H1 (cell line): ENCODE measurements at regions not wholly inside any gene's neighbourhood (a gene's known extent, or its start where the extent isn't known, plus 50 kb on each side); places are given as distances from the start of the nearest gene placed in this dataset.

Source experiments
- CTCF ChIA-PET: fragments of 300-600 bp; sonication (Branson Sonifier 250); formaldehyde crosslinking; loops from one replicate; lab custom pipeline; 2021; ENCODE audit not compliant: partially characterized antibody; lab: Charles Lee
- POLR2A ChIA-PET: fragments of 300-600 bp; sonication (Branson Sonifier 250); formaldehyde crosslinking; loops from one replicate; lab custom pipeline; 2021; ENCODE audit warnings: inconsistent platforms; ENCODE audit not compliant: partially characterized antibody; lab: Charles Lee
- DNase-seq, 2 experiments: peaks; one replicate each; pipeline versions ENCODE4 v3.0.0 to v3.0.0-alpha.2; 2010 to 2022; ENCODE audit warnings: low spot score in 2 of 2, low read depth in 1 of 2, mixed read lengths in 1 of 2
- FAIRE-seq: peaks from 2 replicates; lab custom pipeline; 2011; peaks lifted over from hg19 to GRCh38; lab: Jason Lieb, UNC
- H2AFZ ChIP-seq: 2 replicates; pipeline ENCODE4 v1.8.1; 2012; ENCODE audit warnings: low read length, inconsistent platforms
- H2AK5ac ChIP-seq: 2 replicates; pipeline ENCODE4 v1.6.1; 2013; ENCODE audit warnings: low read depth, low read length
- H2BK120ac ChIP-seq: replicated peaks from 2 replicates; pipeline ENCODE3; 2013; ENCODE audit warnings: low read depth, low read length, inconsistent platforms
- H2BK12ac ChIP-seq: 2 replicates; pipeline ENCODE4 v1.6.1; 2013; ENCODE audit warnings: low read depth, low read length
- H2BK15ac ChIP-seq: 2 replicates; pipeline ENCODE4 v1.6.1; 2013; ENCODE audit warnings: low read length
- H2BK20ac ChIP-seq: 2 replicates; pipeline ENCODE4 v1.6.1; 2013; ENCODE audit warnings: low read length
- H2BK5ac ChIP-seq: 2 replicates; pipeline ENCODE4 v1.6.1; 2013; ENCODE audit warnings: low read depth, low read length
- H3K14ac ChIP-seq: 2 replicates; pipeline ENCODE4 v1.6.1; 2013; ENCODE audit warnings: inconsistent platforms; ENCODE audit not compliant: insufficient read length
- H3K18ac ChIP-seq: 2 replicates; pipeline ENCODE4 v1.6.1; 2013; ENCODE audit warnings: low read length; ENCODE audit errors: extremely low read depth
- H3K23ac ChIP-seq: 2 replicates; pipeline ENCODE4 v1.6.1; 2013; ENCODE audit warnings: inconsistent platforms; ENCODE audit not compliant: insufficient read length
- H3K23me2 ChIP-seq: 2 replicates; pipeline ENCODE4 v1.6.1; 2013; ENCODE audit warnings: low read depth, low read length
- H3K27ac ChIP-seq: 2 replicates; pipeline ENCODE4 v1.6.1; 2011; ENCODE audit warnings: low read depth, low read length, inconsistent platforms
- H3K27me3 ChIP-seq, 4 experiments: replicated peaks in 1 of 4; 1 replicate in 1 of 4; 2 replicates in 3 of 4; pipeline versions ENCODE4 v1.6.1 to v1.8.1; 2011 to 2013; ENCODE audit warnings: low read length in 3 of 4, mild to moderate bottlenecking in 3 of 4, inconsistent platforms in 2 of 4, mixed read lengths in 2 of 4, moderate library complexity in 1 of 4; ENCODE audit not compliant: control insufficient read depth in 3 of 4, insufficient read depth in 3 of 4; ENCODE audit errors: extremely low read depth in 1 of 4
- H3K36me3 ChIP-seq, 4 experiments: 2 replicates each; pipeline versions ENCODE4 v1.6.1 to v1.8.1; 2011 to 2013; ENCODE audit warnings: mild to moderate bottlenecking in 4 of 4, low read length in 3 of 4, moderate library complexity in 2 of 4, control low read depth in 1 of 4, inconsistent platforms in 1 of 4; ENCODE audit not compliant: insufficient read depth in 4 of 4, control insufficient read depth in 2 of 4
- H3K4ac ChIP-seq: replicated peaks from 2 replicates; pipeline ENCODE3; 2013; ENCODE audit warnings: low read length, low read depth, mixed read lengths, inconsistent platforms; ENCODE audit not compliant: insufficient read length
- H3K4me1 ChIP-seq, 4 experiments: replicated peaks in 1 of 4; 1 replicate in 1 of 4; 2 replicates in 3 of 4; pipeline versions ENCODE4 v1.6.1 to v1.8.1; 2011 to 2013; ENCODE audit warnings: low read length in 3 of 4, inconsistent platforms in 2 of 4, mixed read lengths in 1 of 4; ENCODE audit not compliant: insufficient read depth in 4 of 4, control insufficient read depth in 3 of 4
- H3K4me2 ChIP-seq, 2 experiments: 2 replicates each; pipeline versions ENCODE4 v1.6.1 to v1.8.1; 2011 to 2013; ENCODE audit warnings: low read depth in 2 of 2, low read length in 2 of 2, control low read depth in 1 of 2, inconsistent platforms in 1 of 2, mild to moderate bottlenecking in 1 of 2; ENCODE audit not compliant: insufficient read depth in 1 of 2
- H3K4me3 ChIP-seq, 4 experiments: fragments of 200-600, 300-600 bp in 1 of 4; sonication (generic), shearing (Covaris generic), sonication (Bioruptor Twin) in 1 of 4; 2 replicates each; pipeline versions ENCODE4 v1.5.1 to v1.8.1; 2011 to 2016; ENCODE audit warnings: low read length in 4 of 4, low read depth in 3 of 4, control low read depth in 2 of 4, inconsistent platforms in 2 of 4, mild to moderate bottlenecking in 2 of 4, mixed read lengths in 1 of 4, moderate library complexity in 1 of 4; ENCODE audit not compliant: insufficient read depth in 2 of 4; ENCODE audit errors: extremely low read depth in 1 of 4
- H3K56ac ChIP-seq: replicated peaks from 2 replicates; pipeline ENCODE3; 2013; ENCODE audit warnings: low read depth, mild to moderate bottlenecking, mixed read lengths, low read length, inconsistent platforms; ENCODE audit not compliant: insufficient read length
- H3K79me1 ChIP-seq: 2 replicates; pipeline ENCODE4 v1.6.1; 2013; ENCODE audit warnings: low read depth, low read length, control low read depth
- H3K79me2 ChIP-seq, 2 experiments: 2 replicates each; pipeline versions ENCODE4 v1.6.1 to v1.8.1; 2012 to 2013; ENCODE audit warnings: low read length in 2 of 2, mild to moderate bottlenecking in 2 of 2, inconsistent platforms in 1 of 2; ENCODE audit not compliant: insufficient read depth in 2 of 2, control insufficient read depth in 1 of 2
- H3K9ac ChIP-seq, 4 experiments: replicated peaks in 1 of 4; 1 replicate in 1 of 4; 2 replicates in 3 of 4; pipeline versions ENCODE4 v1.6.1 to v1.8.1; 2011 to 2013; ENCODE audit warnings: low read depth in 3 of 4, low read length in 3 of 4, control low read depth in 2 of 4, mild to moderate bottlenecking in 2 of 4, moderate library complexity in 2 of 4, inconsistent platforms in 1 of 4; ENCODE audit errors: extremely low read depth in 1 of 4
- H3K9me3 ChIP-seq, 2 experiments: 2 replicates each; pipeline versions ENCODE4 v1.6.1 to v1.8.1; 2012 to 2013; ENCODE audit warnings: mild to moderate bottlenecking in 2 of 2, moderate library complexity in 2 of 2, control low read depth in 1 of 2, inconsistent platforms in 1 of 2, low read depth in 1 of 2, low read length in 1 of 2, mixed read lengths in 1 of 2; ENCODE audit not compliant: insufficient read depth in 2 of 2
- H4K20me1 ChIP-seq, 2 experiments: replicated peaks in 1 of 2; 2 replicates each; pipeline versions ENCODE3 to v1.8.1; 2011 to 2013; ENCODE audit warnings: inconsistent platforms in 2 of 2, low read length in 2 of 2, mild to moderate bottlenecking in 1 of 2; ENCODE audit not compliant: insufficient read depth in 2 of 2, control insufficient read depth in 1 of 2
- H4K5ac ChIP-seq: 2 replicates; pipeline ENCODE4 v1.6.1; 2013; ENCODE audit warnings: low read length, low read depth, mixed read lengths, inconsistent platforms; ENCODE audit not compliant: insufficient read length
- H4K8ac ChIP-seq: 2 replicates; pipeline ENCODE4 v1.8.0; 2013; ENCODE audit warnings: mild to moderate bottlenecking, moderate library complexity, low read length, inconsistent platforms; ENCODE audit not compliant: insufficient read depth; ENCODE audit errors: extremely low read depth
- H4K91ac ChIP-seq: replicated peaks from 2 replicates; pipeline ENCODE3; 2013; ENCODE audit warnings: low read length, mixed read lengths, inconsistent platforms; ENCODE audit not compliant: insufficient read length
- CEBPB ChIP-seq: IDR thresholded peaks from 2 replicates; pipeline ENCODE4 v1.6.1; 2012; ENCODE audit warnings: low read depth, low read length
- E2F6 ChIP-seq: IDR thresholded peaks from 2 replicates; pipeline ENCODE4 v1.6.1; 2012; ENCODE audit warnings: inconsistent platforms
- FOSL1 ChIP-seq: IDR thresholded peaks from 2 replicates; pipeline ENCODE4 v1.6.1; 2011; ENCODE audit warnings: mild to moderate bottlenecking, low read depth, low read length, moderate library complexity; ENCODE audit not compliant: insufficient read depth
- KDM1A ChIP-seq: fragments of 200-600, 300-600 bp; sonication (generic); IDR thresholded peaks from 2 replicates; pipeline ENCODE4 v1.7.1; 2016; ENCODE audit warnings: mild to moderate bottlenecking, low read length, borderline replicate concordance
- MAX ChIP-seq: IDR thresholded peaks from 2 replicates; pipeline ENCODE4 v1.6.1; 2012; ENCODE audit warnings: inconsistent platforms
- SIRT6 ChIP-seq: IDR thresholded peaks from one replicate; pipeline ENCODE4 v1.7.1; 2012; ENCODE audit warnings: low read length, inconsistent platforms
- SP4 ChIP-seq: IDR thresholded peaks from 2 replicates; pipeline ENCODE4 v1.6.1; 2012; ENCODE audit warnings: low read length, inconsistent platforms
- WGBS, 2 experiments: shearing (Covaris generic) in 1 of 2; methylation state at CpG; one replicate each; pipeline versions ENCODE4 v1.1.6 to v1.1.7; 2013 to 2015; ENCODE audit warnings: low lambda C conversion rate in 2 of 2, mixed read lengths in 2 of 2, inconsistent platforms in 1 of 2, low coverage in 1 of 2, missing lambda C conversion rate in 1 of 2; ENCODE audit not compliant: insufficient replicate concordance in 2 of 2, insufficient coverage in 1 of 2, insufficient read length in 1 of 2; ENCODE audit errors: extremely low coverage in 1 of 2, missing lambda C conversion rate in 1 of 2; 5-methylcytosine and 5-hydroxymethylcytosine counted together

GRCh38 chr6:169000022-169000421 is 253.6 kb downstream of the THBS2 start:
- Histone ChIP-seq H2BK15ac (no peak overlapping the region), H3K27ac (no peak overlapping the region), H3K36me3 (peaks cover 0 to 11% (median 0%) of the 10 kb centered on the region in 4 experiments; a peak in 2 of 8 replicates), H3K4me1 (peaks cover 0 to 7% (median 3%) of the 10 kb centered on the region in 4 experiments; a peak in 5 of 7 replicates), H3K27me3 (no peaks in the 10 kb centered on the region; a peak in 1 of 7 replicates), H2BK5ac (no peak overlapping the region), H2BK120ac (no peak overlapping the region), H3K56ac (no peak overlapping the region), H3K79me2 (no peaks in the 10 kb centered on the region), H3K9me3 (no peaks in the 10 kb centered on the region), H3K4me2 (no peak overlapping the region), H3K23me2 (0 out of 2 replicates have a peak, but pooled peaks cover 2% of the 10 kb centered on the region), H2AK5ac (no peak overlapping the region), H3K9ac (no peak overlapping the region), H4K5ac (no peak overlapping the region), H2BK20ac (peak overlapping the region; percentile 72; the same call in 1 of the 2 replicates), H3K14ac (no peak overlapping the region), H2BK12ac (no peak overlapping the region; the same call in 1 of the 2 replicates), H3K4ac (no peak overlapping the region), H4K91ac (peak overlapping the region; percentile 71), H3K18ac (peak overlapping the region; percentile 78), H3K23ac (no peak overlapping the region), H3K79me1 (no peaks in the 10 kb centered on the region), H4K20me1 (no peaks in the 10 kb centered on the region), H2AFZ (0 out of 2 replicates have a peak overlapping the region, but pooled peaks have one; percentile 30), H3K4me3 (no peak overlapping the region), H4K8ac (no peak overlapping the region)
- DNase-seq (no peak), FAIRE-seq (no peak)
- ChIA-PET CTCF (interaction anchor here (1.0 to 1.2 kb wide), 3 partner anchors 11 to 96 kb away, joined by 3 read pairs; no protein-coding TSS in a partner anchor), POLR2A (interaction anchor here (1.4 kb wide), 1 partner anchor 240 kb away, joined by 4 read pairs; no protein-coding TSS in a partner anchor)
- 89% methylated on average over 15 of the region's 15 CpGs; no CpG with 5 or more reads in 1 of the 2 experiments for WGBS, 2 experiments
- TF ChIP-seq E2F6, result peak; percentile 53; the same call in 1 of the 2 replicates
- no peak for TF ChIP-seq MAX
- no peak for TF ChIP-seq SIRT6
- TF ChIP-seq KDM1A, result no peak
- no peak for TF ChIP-seq CEBPB
- TF ChIP-seq FOSL1, result no peak
- TF ChIP-seq SP4, result no peak
